ENCODE measurements at regions not wholly inside any gene's neighbourhood (a gene's known extent, or its start where the extent isn't known, plus 50 kb on each side); places are given as distances from the start of the nearest gene placed in this dataset.

- FAIRE-seq: no peak
- Histone ChIP-seq H3K27me3 (ENCODE audit: control insufficient read depth, insufficient read depth, low read length) (no peaks in the 10 kb centered on the region), H3K4me3 (ENCODE audit: low read depth, low read length) (no peak overlapping the region), H3K36me3 (ENCODE audit: control insufficient read depth, insufficient read depth, low read length) (no peaks in the 10 kb centered on the region)
- no peak for DNase-seq (ENCODE audit: low read depth)
- TF ChIP-seq, protein P1, sequence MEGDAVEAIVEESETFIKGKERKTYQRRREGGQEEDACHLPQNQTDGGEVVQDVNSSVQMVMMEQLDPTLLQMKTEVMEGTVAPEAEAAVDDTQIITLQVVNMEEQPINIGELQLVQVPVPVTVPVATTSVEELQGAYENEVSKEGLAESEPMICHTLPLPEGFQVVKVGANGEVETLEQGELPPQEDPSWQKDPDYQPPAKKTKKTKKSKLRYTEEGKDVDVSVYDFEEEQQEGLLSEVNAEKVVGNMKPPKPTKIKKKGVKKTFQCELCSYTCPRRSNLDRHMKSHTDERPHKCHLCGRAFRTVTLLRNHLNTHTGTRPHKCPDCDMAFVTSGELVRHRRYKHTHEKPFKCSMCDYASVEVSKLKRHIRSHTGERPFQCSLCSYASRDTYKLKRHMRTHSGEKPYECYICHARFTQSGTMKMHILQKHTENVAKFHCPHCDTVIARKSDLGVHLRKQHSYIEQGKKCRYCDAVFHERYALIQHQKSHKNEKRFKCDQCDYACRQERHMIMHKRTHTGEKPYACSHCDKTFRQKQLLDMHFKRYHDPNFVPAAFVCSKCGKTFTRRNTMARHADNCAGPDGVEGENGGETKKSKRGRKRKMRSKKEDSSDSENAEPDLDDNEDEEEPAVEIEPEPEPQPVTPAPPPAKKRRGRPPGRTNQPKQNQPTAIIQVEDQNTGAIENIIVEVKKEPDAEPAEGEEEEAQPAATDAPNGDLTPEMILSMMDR (IDR thresholded peaks at IDR 0.05; ENCODE audit: insufficient read depth, low read length, severe bottlenecking): no peak
Measured at GRCh38 chr7:156220078-156220605, 407.9 kb upstream of the SHH start.

GRCh38 chr7:156219307-156220077 is 407.2 kb upstream of the SHH start:
- FAIRE-seq (peak; percentile 66), DNase-seq (ENCODE audit: low read depth) (no peak)
- Histone ChIP-seq H3K4me3 (ENCODE audit: low read depth, low read length) (no peak overlapping the region), H3K36me3 (ENCODE audit: control insufficient read depth, insufficient read depth, low read length) (no peaks in the 10 kb centered on the region), H3K27me3 (ENCODE audit: control insufficient read depth, insufficient read depth, low read length) (no peaks in the 10 kb centered on the region)
- TF ChIP-seq, protein P1 (IDR thresholded peaks at IDR 0.05; ENCODE audit: insufficient read depth, low read length, severe bottlenecking): no peak

- DNase-seq (ENCODE audit: low read depth) (no peak), FAIRE-seq (no peak)
- H3K4me3 ChIP-seq (ENCODE audit: low read depth, low read length): no peak overlapping the region
- no peaks in the 10 kb centered on the region for H3K27me3 ChIP-seq (ENCODE audit: control insufficient read depth, insufficient read depth, low read length)
- no peaks in the 10 kb centered on the region for H3K36me3 ChIP-seq (ENCODE audit: control insufficient read depth, insufficient read depth, low read length)
- TF ChIP-seq, protein P1 (IDR thresholded peaks at IDR 0.05; ENCODE audit: insufficient read depth, low read length, severe bottlenecking): no peak
Measured at GRCh38 chr7:156218544-156219306, 406.5 kb upstream of the SHH start.

- Histone ChIP-seq H3K4me3 (ENCODE audit: low read depth, low read length) (no peak overlapping the region), H3K36me3 (ENCODE audit: control insufficient read depth, insufficient read depth, low read length) (no peaks in the 10 kb centered on the region), H3K27me3 (ENCODE audit: control insufficient read depth, insufficient read depth, low read length) (no peaks in the 10 kb centered on the region)
- FAIRE-seq (no peak), DNase-seq (ENCODE audit: low read depth) (no peak)
- TF ChIP-seq, protein P1 (IDR thresholded peaks at IDR 0.05; ENCODE audit: insufficient read depth, low read length, severe bottlenecking): no peak
Measured at GRCh38 chr7:156217803-156218202, 405.5 kb upstream of the SHH start.

DNA sequence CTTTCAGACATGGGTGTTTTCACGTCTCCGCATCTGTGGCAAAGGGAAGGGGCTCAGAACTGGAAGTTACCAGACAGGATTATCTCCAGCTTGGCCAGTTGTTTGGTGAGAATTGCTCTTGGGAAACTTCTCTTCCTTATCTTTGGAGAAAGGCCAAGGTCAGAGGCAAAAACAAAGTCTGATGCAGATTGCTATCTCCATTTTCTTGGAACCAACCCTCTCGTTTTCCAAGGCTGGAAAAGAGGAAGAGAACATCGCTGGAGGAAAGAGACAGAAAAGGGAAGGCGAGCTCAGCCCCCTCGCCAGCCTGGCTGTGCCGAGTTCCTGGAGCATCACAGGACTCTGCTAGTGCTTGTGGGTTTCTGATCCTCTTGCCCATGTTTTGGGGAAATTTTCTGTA is 396.8 kb upstream of the SHH start:
- TF ChIP-seq, protein P1 (IDR thresholded peaks at IDR 0.05; ENCODE audit: insufficient read depth, low read length, severe bottlenecking): no peak
- Histone ChIP-seq H3K4me3 (ENCODE audit: low read depth, low read length) (no peak overlapping the region), H3K27me3 (ENCODE audit: control insufficient read depth, insufficient read depth, low read length) (no peaks in the 10 kb centered on the region), H3K36me3 (ENCODE audit: control insufficient read depth, insufficient read depth, low read length) (no peaks in the 10 kb centered on the region)
- FAIRE-seq: no peak
- DNase-seq (ENCODE audit: low read depth): no peak

Measured in bronchial epithelial cell (primary cell).